H1 (cell line): ENCODE measurements at regions not wholly inside any gene's neighbourhood (a gene's known extent, or its start where the extent isn't known, plus 50 kb on each side); places are given as distances from the start of the nearest gene placed in this dataset.

Experiments
- CTCF ChIA-PET: fragments of 300-600 bp; sonication (Branson Sonifier 250); formaldehyde crosslinking; loops from one replicate; lab custom pipeline; 2021; ENCODE audit not compliant: partially characterized antibody; lab: Charles Lee
- POLR2A ChIA-PET: fragments of 300-600 bp; sonication (Branson Sonifier 250); formaldehyde crosslinking; loops from one replicate; lab custom pipeline; 2021; ENCODE audit warnings: inconsistent platforms; ENCODE audit not compliant: partially characterized antibody; lab: Charles Lee
- DNase-seq, 2 experiments: peaks; one replicate each; pipeline versions ENCODE4 v3.0.0 to v3.0.0-alpha.2; 2010 to 2022; ENCODE audit warnings: low spot score in 2 of 2, low read depth in 1 of 2, mixed read lengths in 1 of 2
- FAIRE-seq: peaks from 2 replicates; lab custom pipeline; 2011; peaks lifted over from hg19 to GRCh38; lab: Jason Lieb, UNC
- H2AFZ ChIP-seq: 2 replicates; pipeline ENCODE4 v1.8.1; 2012; ENCODE audit warnings: low read length, inconsistent platforms
- H2AK5ac ChIP-seq: 2 replicates; pipeline ENCODE4 v1.6.1; 2013; ENCODE audit warnings: low read depth, low read length
- H2BK120ac ChIP-seq: replicated peaks from 2 replicates; pipeline ENCODE3; 2013; ENCODE audit warnings: low read depth, low read length, inconsistent platforms
- H2BK12ac ChIP-seq: 2 replicates; pipeline ENCODE4 v1.6.1; 2013; ENCODE audit warnings: low read depth, low read length
- H2BK15ac ChIP-seq: 2 replicates; pipeline ENCODE4 v1.6.1; 2013; ENCODE audit warnings: low read length
- H2BK20ac ChIP-seq: 2 replicates; pipeline ENCODE4 v1.6.1; 2013; ENCODE audit warnings: low read length
- H2BK5ac ChIP-seq: 2 replicates; pipeline ENCODE4 v1.6.1; 2013; ENCODE audit warnings: low read depth, low read length
- H3K14ac ChIP-seq: 2 replicates; pipeline ENCODE4 v1.6.1; 2013; ENCODE audit warnings: inconsistent platforms; ENCODE audit not compliant: insufficient read length
- H3K18ac ChIP-seq: 2 replicates; pipeline ENCODE4 v1.6.1; 2013; ENCODE audit warnings: low read length; ENCODE audit errors: extremely low read depth
- H3K23ac ChIP-seq: 2 replicates; pipeline ENCODE4 v1.6.1; 2013; ENCODE audit warnings: inconsistent platforms; ENCODE audit not compliant: insufficient read length
- H3K23me2 ChIP-seq: 2 replicates; pipeline ENCODE4 v1.6.1; 2013; ENCODE audit warnings: low read depth, low read length
- H3K27ac ChIP-seq: 2 replicates; pipeline ENCODE4 v1.6.1; 2011; ENCODE audit warnings: low read depth, low read length, inconsistent platforms
- H3K27me3 ChIP-seq, 4 experiments: replicated peaks in 1 of 4; 1 replicate in 1 of 4; 2 replicates in 3 of 4; pipeline versions ENCODE4 v1.6.1 to v1.8.1; 2011 to 2013; ENCODE audit warnings: low read length in 3 of 4, mild to moderate bottlenecking in 3 of 4, inconsistent platforms in 2 of 4, mixed read lengths in 2 of 4, moderate library complexity in 1 of 4; ENCODE audit not compliant: control insufficient read depth in 3 of 4, insufficient read depth in 3 of 4; ENCODE audit errors: extremely low read depth in 1 of 4
- H3K36me3 ChIP-seq, 4 experiments: 2 replicates each; pipeline versions ENCODE4 v1.6.1 to v1.8.1; 2011 to 2013; ENCODE audit warnings: mild to moderate bottlenecking in 4 of 4, low read length in 3 of 4, moderate library complexity in 2 of 4, control low read depth in 1 of 4, inconsistent platforms in 1 of 4; ENCODE audit not compliant: insufficient read depth in 4 of 4, control insufficient read depth in 2 of 4
- H3K4ac ChIP-seq: replicated peaks from 2 replicates; pipeline ENCODE3; 2013; ENCODE audit warnings: low read length, low read depth, mixed read lengths, inconsistent platforms; ENCODE audit not compliant: insufficient read length
- H3K4me1 ChIP-seq, 4 experiments: replicated peaks in 1 of 4; 1 replicate in 1 of 4; 2 replicates in 3 of 4; pipeline versions ENCODE4 v1.6.1 to v1.8.1; 2011 to 2013; ENCODE audit warnings: low read length in 3 of 4, inconsistent platforms in 2 of 4, mixed read lengths in 1 of 4; ENCODE audit not compliant: insufficient read depth in 4 of 4, control insufficient read depth in 3 of 4
- H3K4me2 ChIP-seq, 2 experiments: 2 replicates each; pipeline versions ENCODE4 v1.6.1 to v1.8.1; 2011 to 2013; ENCODE audit warnings: low read depth in 2 of 2, low read length in 2 of 2, control low read depth in 1 of 2, inconsistent platforms in 1 of 2, mild to moderate bottlenecking in 1 of 2; ENCODE audit not compliant: insufficient read depth in 1 of 2
- H3K4me3 ChIP-seq, 4 experiments: fragments of 200-600, 300-600 bp in 1 of 4; sonication (generic), shearing (Covaris generic), sonication (Bioruptor Twin) in 1 of 4; 2 replicates each; pipeline versions ENCODE4 v1.5.1 to v1.8.1; 2011 to 2016; ENCODE audit warnings: low read length in 4 of 4, low read depth in 3 of 4, control low read depth in 2 of 4, inconsistent platforms in 2 of 4, mild to moderate bottlenecking in 2 of 4, mixed read lengths in 1 of 4, moderate library complexity in 1 of 4; ENCODE audit not compliant: insufficient read depth in 2 of 4; ENCODE audit errors: extremely low read depth in 1 of 4
- H3K56ac ChIP-seq: replicated peaks from 2 replicates; pipeline ENCODE3; 2013; ENCODE audit warnings: low read depth, mild to moderate bottlenecking, mixed read lengths, low read length, inconsistent platforms; ENCODE audit not compliant: insufficient read length
- H3K79me1 ChIP-seq: 2 replicates; pipeline ENCODE4 v1.6.1; 2013; ENCODE audit warnings: low read depth, low read length, control low read depth
- H3K79me2 ChIP-seq, 2 experiments: 2 replicates each; pipeline versions ENCODE4 v1.6.1 to v1.8.1; 2012 to 2013; ENCODE audit warnings: low read length in 2 of 2, mild to moderate bottlenecking in 2 of 2, inconsistent platforms in 1 of 2; ENCODE audit not compliant: insufficient read depth in 2 of 2, control insufficient read depth in 1 of 2
- H3K9ac ChIP-seq, 4 experiments: replicated peaks in 1 of 4; 1 replicate in 1 of 4; 2 replicates in 3 of 4; pipeline versions ENCODE4 v1.6.1 to v1.8.1; 2011 to 2013; ENCODE audit warnings: low read depth in 3 of 4, low read length in 3 of 4, control low read depth in 2 of 4, mild to moderate bottlenecking in 2 of 4, moderate library complexity in 2 of 4, inconsistent platforms in 1 of 4; ENCODE audit errors: extremely low read depth in 1 of 4
- H3K9me3 ChIP-seq, 2 experiments: 2 replicates each; pipeline versions ENCODE4 v1.6.1 to v1.8.1; 2012 to 2013; ENCODE audit warnings: mild to moderate bottlenecking in 2 of 2, moderate library complexity in 2 of 2, control low read depth in 1 of 2, inconsistent platforms in 1 of 2, low read depth in 1 of 2, low read length in 1 of 2, mixed read lengths in 1 of 2; ENCODE audit not compliant: insufficient read depth in 2 of 2
- H4K20me1 ChIP-seq, 2 experiments: replicated peaks in 1 of 2; 2 replicates each; pipeline versions ENCODE3 to v1.8.1; 2011 to 2013; ENCODE audit warnings: inconsistent platforms in 2 of 2, low read length in 2 of 2, mild to moderate bottlenecking in 1 of 2; ENCODE audit not compliant: insufficient read depth in 2 of 2, control insufficient read depth in 1 of 2
- H4K5ac ChIP-seq: 2 replicates; pipeline ENCODE4 v1.6.1; 2013; ENCODE audit warnings: low read length, low read depth, mixed read lengths, inconsistent platforms; ENCODE audit not compliant: insufficient read length
- H4K8ac ChIP-seq: 2 replicates; pipeline ENCODE4 v1.8.0; 2013; ENCODE audit warnings: mild to moderate bottlenecking, moderate library complexity, low read length, inconsistent platforms; ENCODE audit not compliant: insufficient read depth; ENCODE audit errors: extremely low read depth
- H4K91ac ChIP-seq: replicated peaks from 2 replicates; pipeline ENCODE3; 2013; ENCODE audit warnings: low read length, mixed read lengths, inconsistent platforms; ENCODE audit not compliant: insufficient read length
- CREB1 ChIP-seq: IDR thresholded peaks from 2 replicates; pipeline ENCODE4 v1.6.1; 2012; ENCODE audit warnings: inconsistent platforms
- EZH2 ChIP-seq: fragments of 200-600 bp; sonication (generic); IDR thresholded peaks from 2 replicates; pipeline ENCODE4 v1.7.1; 2012; ENCODE audit warnings: low read depth, mild to moderate bottlenecking, moderate library complexity, low read length, inconsistent platforms; ENCODE audit not compliant: severe bottlenecking
- MAFK ChIP-seq: IDR thresholded peaks from 2 replicates; pipeline ENCODE4 v1.6.1; 2012; ENCODE audit warnings: low read depth, mild to moderate bottlenecking, improper control_type of control experiment, low read length
- POLR2A ChIP-seq, 2 experiments: IDR thresholded peaks; 1 replicate in 1 of 2; 2 replicates in 1 of 2; pipeline ENCODE4 v1.6.1; 2011; ENCODE audit warnings: low read depth in 2 of 2, low read length in 2 of 2, mild to moderate bottlenecking in 2 of 2; ENCODE audit errors: control extremely low read depth in 1 of 2
- TCF12 ChIP-seq: IDR thresholded peaks from 2 replicates; pipeline ENCODE4 v1.6.1; 2011; ENCODE audit warnings: low read depth, mild to moderate bottlenecking, low read length
- WGBS, 2 experiments: shearing (Covaris generic) in 1 of 2; methylation state at CpG; one replicate each; pipeline versions ENCODE4 v1.1.6 to v1.1.7; 2013 to 2015; ENCODE audit warnings: low lambda C conversion rate in 2 of 2, mixed read lengths in 2 of 2, inconsistent platforms in 1 of 2, low coverage in 1 of 2, missing lambda C conversion rate in 1 of 2; ENCODE audit not compliant: insufficient replicate concordance in 2 of 2, insufficient coverage in 1 of 2, insufficient read length in 1 of 2; ENCODE audit errors: extremely low coverage in 1 of 2, missing lambda C conversion rate in 1 of 2; 5-methylcytosine and 5-hydroxymethylcytosine counted together

- H3K14ac ChIP-seq = no peak overlapping the region
- no peak overlapping the region for H3K4me3 ChIP-seq
- H3K23ac ChIP-seq = no peak overlapping the region
- FAIRE-seq (no peak), DNase-seq (no peak)
- no peaks in the 10 kb centered on the region for H3K79me2 ChIP-seq
- H2BK5ac ChIP-seq = no peak overlapping the region
- H3K18ac ChIP-seq = no peak overlapping the region
- H4K91ac ChIP-seq = no peak overlapping the region
- H3K27me3 ChIP-seq = no peaks in the 10 kb centered on the region
- ChIA-PET CTCF (interaction anchor here (1.6 kb wide), 1 partner anchor 37 kb away, joined by 5 read pairs; no protein-coding TSS in a partner anchor), POLR2A (no interaction called here)
- no peak overlapping the region for H3K4ac ChIP-seq
- no peaks in the 10 kb centered on the region for H3K36me3 ChIP-seq
- no peak overlapping the region for H3K56ac ChIP-seq
- H3K23me2 ChIP-seq = no peaks in the 10 kb centered on the region; the same call in 1 of the 2 replicates
- no peak overlapping the region for H3K27ac ChIP-seq
- H2BK15ac ChIP-seq = no peak overlapping the region
- no peak overlapping the region for H4K5ac ChIP-seq
- H3K79me1 ChIP-seq = no peaks in the 10 kb centered on the region
- 78% methylated on average over 3 of the region's 3 CpGs; no CpG with 5 or more reads in 1 of the 2 experiments for WGBS, 2 experiments
- no peak overlapping the region for H2BK120ac ChIP-seq
- peaks cover 0 to 6% (median 0%) of the 10 kb centered on the region in 4 experiments; a peak in 1 of 7 replicates for H3K4me1 ChIP-seq
- H2BK20ac ChIP-seq = no peak overlapping the region
- no peak overlapping the region for H4K8ac ChIP-seq
- H2BK12ac ChIP-seq = no peak overlapping the region
- H3K9ac ChIP-seq = no peak overlapping the region
- H3K9me3 ChIP-seq = no peaks in the 10 kb centered on the region
- H4K20me1 ChIP-seq = no peaks in the 10 kb centered on the region
- H2AK5ac ChIP-seq = no peak overlapping the region
- H3K4me2 ChIP-seq = no peak overlapping the region
- H2AFZ ChIP-seq = no peak overlapping the region
- TF ChIP-seq TCF12 (no peak), POLR2A (IDR thresholded peaks at IDR 0.05; ENCODE audit: control extremely low read depth in 1 of 2, low read depth in 2 of 2, low read length in 2 of 2) (no peak), EZH2 (no peak), MAFK (no peak), CREB1 (no peak)
Measured at GRCh38 chr16:13811834-13812233, 108.1 kb upstream of the ERCC4 start.
